Peyer's patch (tissue), 4 donors: ENCODE measurements at regions not wholly inside any gene's neighbourhood (a gene's known extent, or its start where the extent isn't known, plus 50 kb on each side); places are given as distances from the start of the nearest gene placed in this dataset.

Source experiments
- DNase-seq, 3 donors: peaks; one replicate each; pipeline ENCODE4 v3.0.0-alpha.2; 2017 to 2019
- H3K27ac ChIP-seq, 4 donors: fragments of 200-600 bp; sonication (generic); one replicate each; pipeline ENCODE4 v1.5.1; 2016 to 2019
- H3K27me3 ChIP-seq, 2 donors: fragments of 200-600 bp; sonication (generic); one replicate each; pipeline ENCODE4 v1.5.1; 2019
- H3K36me3 ChIP-seq, 3 donors: fragments of 200-600 bp; sonication (generic); one replicate each; pipeline ENCODE4 v1.5.1; 2016 to 2019
- H3K4me1 ChIP-seq, 4 donors: fragments of 200-600 bp; sonication (generic); one replicate each; pipeline ENCODE4 v1.5.1; 2016 to 2019
- H3K4me3 ChIP-seq, 4 donors: fragments of 200-600 bp; sonication (generic); 1 replicate in 3 of 4; 2 replicates in 1 of 4; pipeline ENCODE4 v1.5.1; 2016 to 2019; ENCODE audit warnings: mild to moderate bottlenecking in 1 of 4
- H3K9me3 ChIP-seq, 4 donors: fragments of 200-600 bp; sonication (generic); one replicate each; pipeline ENCODE4 v1.5.1; 2016 to 2019; ENCODE audit warnings: mild to moderate bottlenecking in 1 of 4
- POLR2A ChIP-seq, 2 donors: fragments of 450-650 bp; IDR thresholded peaks; one replicate each; pipeline ENCODE4 v1.5.1; 2017; ENCODE audit warnings: antibody characterized with exemption in 2 of 2, mild to moderate bottlenecking in 2 of 2, moderate library complexity in 2 of 2
- TF ChIP-seq, protein P1 (sequence below), 6 experiments: fragments of 450-650 bp in 4 of 6; fragments of 200-600 bp in 2 of 6; sonication (generic) in 1 of 6; IDR thresholded peaks; one replicate each; pipeline ENCODE4 v1.5.1; 2017 to 2019; ENCODE audit warnings: antibody characterized with exemption in 6 of 6, mild to moderate bottlenecking in 3 of 6, moderate library complexity in 1 of 6

DNA sequence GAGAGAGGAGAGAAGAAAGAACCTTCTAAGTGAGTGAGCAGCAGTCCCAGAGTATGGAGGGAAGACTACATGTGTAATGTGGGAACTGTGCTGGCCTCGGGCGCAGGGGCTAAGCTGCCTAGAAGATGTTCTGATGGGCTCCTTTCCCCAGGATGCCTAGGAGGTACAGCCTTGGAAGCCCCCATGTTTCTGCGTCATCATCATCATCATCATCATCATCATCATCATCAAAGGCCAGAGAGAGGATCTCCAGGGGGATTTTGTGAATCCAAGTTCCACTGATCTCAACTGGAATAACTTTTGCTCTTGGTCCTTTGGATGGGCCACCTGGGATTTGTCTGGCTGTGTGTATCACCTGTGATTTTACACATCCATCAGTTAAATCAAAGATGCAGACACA is 86.0 kb downstream of the BUB3 start:
- H3K36me3 ChIP-seq = no peaks in the 10 kb centered on the region
- H3K27me3 ChIP-seq = no peaks in the 10 kb centered on the region
- H3K4me1 ChIP-seq = no peaks in the 10 kb centered on the region
- no peak overlapping the region for H3K27ac ChIP-seq
- no peak overlapping the region for H3K4me3 ChIP-seq
- TF ChIP-seq POLR2A (IDR thresholded peaks at IDR 0.05) = no peak
- TF ChIP-seq, protein P1, sequence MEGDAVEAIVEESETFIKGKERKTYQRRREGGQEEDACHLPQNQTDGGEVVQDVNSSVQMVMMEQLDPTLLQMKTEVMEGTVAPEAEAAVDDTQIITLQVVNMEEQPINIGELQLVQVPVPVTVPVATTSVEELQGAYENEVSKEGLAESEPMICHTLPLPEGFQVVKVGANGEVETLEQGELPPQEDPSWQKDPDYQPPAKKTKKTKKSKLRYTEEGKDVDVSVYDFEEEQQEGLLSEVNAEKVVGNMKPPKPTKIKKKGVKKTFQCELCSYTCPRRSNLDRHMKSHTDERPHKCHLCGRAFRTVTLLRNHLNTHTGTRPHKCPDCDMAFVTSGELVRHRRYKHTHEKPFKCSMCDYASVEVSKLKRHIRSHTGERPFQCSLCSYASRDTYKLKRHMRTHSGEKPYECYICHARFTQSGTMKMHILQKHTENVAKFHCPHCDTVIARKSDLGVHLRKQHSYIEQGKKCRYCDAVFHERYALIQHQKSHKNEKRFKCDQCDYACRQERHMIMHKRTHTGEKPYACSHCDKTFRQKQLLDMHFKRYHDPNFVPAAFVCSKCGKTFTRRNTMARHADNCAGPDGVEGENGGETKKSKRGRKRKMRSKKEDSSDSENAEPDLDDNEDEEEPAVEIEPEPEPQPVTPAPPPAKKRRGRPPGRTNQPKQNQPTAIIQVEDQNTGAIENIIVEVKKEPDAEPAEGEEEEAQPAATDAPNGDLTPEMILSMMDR (IDR thresholded peaks at IDR 0.05) = no peak
- no peak for DNase-seq
- no peaks in the 10 kb centered on the region for H3K9me3 ChIP-seq

DNA sequence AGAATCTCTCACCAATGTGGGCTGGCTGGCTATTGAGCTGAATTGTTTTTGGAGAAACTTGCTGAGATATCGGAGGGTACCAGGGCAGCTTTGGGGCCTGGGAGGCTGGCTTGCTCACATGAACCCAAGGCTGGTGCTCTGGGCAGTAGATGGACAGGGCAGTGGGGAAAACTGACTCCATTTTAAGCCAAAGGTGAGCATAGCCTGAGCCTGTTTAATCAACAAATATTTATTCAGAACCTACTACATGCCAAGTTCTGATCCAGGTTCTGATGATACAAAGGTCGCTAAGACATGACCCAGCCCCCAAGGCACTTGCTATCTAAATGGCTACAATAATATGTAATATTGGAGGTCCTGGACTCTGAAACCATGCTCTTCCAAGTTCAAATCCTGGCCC is 86.6 kb downstream of the BUB3 start:
- TF ChIP-seq, protein P1 (IDR thresholded peaks at IDR 0.05) = no peak
- TF ChIP-seq POLR2A (IDR thresholded peaks at IDR 0.05) = no peak
- H3K4me3 ChIP-seq = no peak overlapping the region

DNA sequence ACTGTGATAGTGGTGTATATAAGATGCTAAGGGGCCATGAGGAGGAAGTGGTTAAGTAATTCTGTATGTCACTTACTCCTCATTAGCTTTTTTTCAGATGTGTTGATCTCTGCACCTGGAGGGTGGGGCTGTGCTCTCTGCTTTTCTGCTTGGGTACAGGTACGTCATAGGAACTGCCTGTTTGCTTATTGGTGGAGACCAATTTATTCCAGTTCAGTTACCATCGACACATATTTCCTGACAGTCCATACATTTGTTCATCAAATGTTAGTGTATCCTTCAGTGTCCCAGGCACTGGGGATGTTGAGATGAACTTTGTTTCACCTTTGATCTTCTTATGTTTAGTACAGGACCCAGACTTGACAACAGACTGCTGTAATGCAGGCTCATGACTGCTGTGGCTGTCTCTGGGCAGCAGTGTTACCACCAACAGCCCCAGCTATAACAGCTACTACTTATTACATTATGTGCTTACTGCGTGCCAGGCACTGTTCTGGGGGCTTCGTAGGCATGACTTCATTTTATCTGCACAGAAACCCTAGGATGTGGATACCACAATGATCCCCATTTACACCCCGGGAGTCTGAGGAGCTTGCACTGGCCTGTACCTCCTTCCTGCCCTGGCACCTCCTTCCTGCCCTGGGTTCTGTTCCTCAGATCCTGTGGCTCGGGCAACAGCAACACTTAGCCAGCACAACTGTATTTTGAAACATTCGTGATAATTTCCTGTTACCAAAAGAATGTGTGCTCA is 87.4 kb downstream of the BUB3 start:
- no peaks in the 10 kb centered on the region for H3K36me3 ChIP-seq
- no peaks in the 10 kb centered on the region for H3K9me3 ChIP-seq
- no peak for TF ChIP-seq POLR2A (IDR thresholded peaks at IDR 0.05)
- TF ChIP-seq, protein P1 (IDR thresholded peaks at IDR 0.05) = no peak
- peak overlapping the region; percentile 36 to 77 (median 60) for H3K27ac ChIP-seq
- H3K4me3 ChIP-seq = no peak overlapping the region
- DNase-seq = peak in 2 of 3 donors; percentile 57 to 69
- H3K27me3 ChIP-seq = no peaks in the 10 kb centered on the region
- H3K4me1 ChIP-seq = no peaks in the 10 kb centered on the region

More for the DNA sequence above, 86.6 kb downstream of the BUB3 start:
- DNase-seq = no peak
- Histone ChIP-seq H3K4me1 (no peaks in the 10 kb centered on the region), H3K9me3 (no peaks in the 10 kb centered on the region), H3K27ac (peak overlapping the region in 1 of 4 donors; percentile 77), H3K27me3 (no peaks in the 10 kb centered on the region), H3K36me3 (no peaks in the 10 kb centered on the region)

DNA sequence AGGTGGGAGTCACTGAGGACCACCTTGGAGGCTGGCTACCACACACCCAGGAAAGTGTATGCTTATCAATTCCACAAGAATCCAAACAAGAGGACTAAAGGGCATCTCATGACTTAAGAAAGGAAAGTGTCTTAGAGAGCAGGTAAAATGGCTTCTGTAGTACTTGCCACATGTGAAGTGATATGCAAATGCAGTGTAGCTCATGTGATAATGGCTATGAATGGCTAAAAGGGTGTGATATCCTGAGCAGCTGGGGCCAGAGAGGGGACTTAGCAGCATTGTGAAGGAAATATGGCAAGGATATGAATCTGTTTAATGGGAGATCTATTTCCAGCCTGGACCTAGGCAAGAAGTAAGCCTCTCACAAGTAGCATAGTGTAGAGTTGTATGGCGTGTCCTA is 90.5 kb downstream of the BUB3 start:
- Histone ChIP-seq H3K27me3 (no peaks in the 10 kb centered on the region), H3K36me3 (no peaks in the 10 kb centered on the region), H3K27ac (no peak overlapping the region), H3K4me3 (no peak overlapping the region), H3K9me3 (no peaks in the 10 kb centered on the region), H3K4me1 (no peaks in the 10 kb centered on the region)
- TF ChIP-seq, protein P1 (IDR thresholded peaks at IDR 0.05) = no peak
- no peak for TF ChIP-seq POLR2A (IDR thresholded peaks at IDR 0.05)
- no peak for DNase-seq

DNA sequence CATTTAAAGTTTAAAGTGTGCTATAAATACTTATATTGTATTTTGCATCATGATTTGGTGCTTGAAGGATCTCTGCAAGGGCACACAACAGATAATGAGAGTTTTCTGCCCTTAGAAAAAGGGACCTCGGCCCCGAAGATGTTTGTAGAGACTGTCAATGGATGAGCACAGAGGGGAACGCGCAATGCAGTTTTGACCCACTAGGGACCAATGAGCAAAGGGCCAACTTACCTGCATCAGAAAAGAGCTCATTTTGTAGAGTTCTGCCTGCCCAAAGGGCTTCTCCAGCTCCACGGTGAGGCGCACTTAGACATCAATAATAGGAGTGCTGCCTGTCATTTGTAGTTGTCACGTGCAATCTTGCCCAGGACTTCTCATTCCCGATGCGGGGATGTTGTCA is 91.1 kb downstream of the BUB3 start:
- H3K9me3 ChIP-seq = no peaks in the 10 kb centered on the region

More for the DNA sequence above, 91.1 kb downstream of the BUB3 start:
- TF ChIP-seq POLR2A (IDR thresholded peaks at IDR 0.05) = no peak
- TF ChIP-seq, protein P1 (IDR thresholded peaks at IDR 0.05) = no peak
- H3K27me3 ChIP-seq = no peaks in the 10 kb centered on the region
- no peak for DNase-seq
- no peaks in the 10 kb centered on the region for H3K4me1 ChIP-seq
- no peaks in the 10 kb centered on the region for H3K36me3 ChIP-seq
- no peak overlapping the region for H3K4me3 ChIP-seq
- H3K27ac ChIP-seq = no peak overlapping the region
